T-helper 1 cell treated with Interleukin-12 subunit alpha and Interleukin-12 subunit beta and Interleukin-4 antibody, amounts not matched to agents 30 μg/mL and 1 μg/mL, for 36 hours (primary cell): ENCODE measurements at regions not wholly inside any gene's neighbourhood (a gene's known extent, or its start where the extent isn't known, plus 50 kb on each side); places are given as distances from the start of the nearest gene placed in this dataset.
"Not testable (repeated sequence)": the region's sequence is repeated elsewhere in the genome, so short reads cannot be mapped to it uniquely, and the experiment has no call there.

ENCODE experiments used
- H3K27ac Mint-ChIP-seq: one replicate; pipeline ENCODE4 v1.8.0; 2021; ENCODE audit warnings: mild to moderate bottlenecking, mixed read lengths
- H3K27me3 Mint-ChIP-seq: one replicate; pipeline ENCODE4 v1.8.0; 2021; ENCODE audit warnings: low read depth, mixed read lengths
- H3K36me3 Mint-ChIP-seq: one replicate; pipeline ENCODE4 v1.8.0; 2021; ENCODE audit warnings: low read depth, mixed read lengths
- H3K4me1 Mint-ChIP-seq: one replicate; pipeline ENCODE4 v1.8.0; 2021; ENCODE audit warnings: low read depth, mixed read lengths
- H3K4me3 Mint-ChIP-seq: one replicate; pipeline ENCODE4 v1.8.0; 2021; ENCODE audit warnings: mild to moderate bottlenecking, moderate library complexity, mixed read lengths
- H3K9me3 Mint-ChIP-seq: one replicate; pipeline ENCODE4 v1.8.0; 2021; ENCODE audit warnings: mixed read lengths

DNA sequence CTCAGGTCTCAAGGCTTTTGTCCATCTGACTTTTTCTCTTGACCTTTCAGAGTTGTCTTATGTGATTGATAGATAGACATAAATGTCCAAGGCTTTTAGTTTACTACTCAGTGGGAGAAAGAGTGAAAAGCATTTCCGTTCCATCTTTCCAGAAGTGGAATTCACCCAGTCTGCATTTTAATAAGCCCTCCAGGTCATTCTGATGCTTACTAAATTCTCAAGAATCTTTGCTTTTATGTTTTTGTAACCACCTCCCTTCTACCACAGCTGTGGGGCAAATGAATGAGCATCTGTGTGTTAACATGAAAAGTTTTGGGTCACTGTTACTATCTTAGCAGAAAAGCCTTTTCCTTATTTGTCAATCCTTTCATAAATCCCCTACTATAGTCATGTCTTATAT, 251.4 kb downstream of the LRIG3 start:
- Mint-ChIP-seq H3K4me1 (no peaks in the 10 kb centered on the region), H3K27ac (no peak overlapping the region), H3K36me3 (no peaks in the 10 kb centered on the region), H3K9me3 (no peaks in the 10 kb centered on the region), H3K4me3 (no peak overlapping the region), H3K27me3 (no peaks in the 10 kb centered on the region)

DNA sequence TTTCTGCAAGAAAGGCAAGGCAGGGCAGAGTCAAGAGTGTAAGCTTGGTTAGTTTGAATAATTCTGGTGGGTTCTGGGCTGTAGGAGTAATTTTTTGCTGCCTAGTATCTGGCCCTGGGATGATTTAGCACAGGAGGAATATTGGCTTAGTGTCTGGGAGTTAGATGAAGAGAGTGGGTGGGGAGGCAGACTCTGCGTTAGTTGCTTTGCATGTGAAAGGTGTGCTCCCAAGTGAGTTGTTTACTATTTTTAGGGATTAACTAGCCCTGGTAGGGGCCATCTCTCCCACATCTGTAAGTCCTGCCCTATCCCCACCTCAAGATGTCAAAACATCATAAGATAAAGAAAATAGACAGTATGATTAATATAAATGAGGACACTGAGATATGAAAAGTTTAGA, 249.7 kb downstream of the LRIG3 start:
- Mint-ChIP-seq H3K9me3 (no peaks in the 10 kb centered on the region), H3K4me3 (no peak overlapping the region), H3K4me1 (no peaks in the 10 kb centered on the region)

DNA sequence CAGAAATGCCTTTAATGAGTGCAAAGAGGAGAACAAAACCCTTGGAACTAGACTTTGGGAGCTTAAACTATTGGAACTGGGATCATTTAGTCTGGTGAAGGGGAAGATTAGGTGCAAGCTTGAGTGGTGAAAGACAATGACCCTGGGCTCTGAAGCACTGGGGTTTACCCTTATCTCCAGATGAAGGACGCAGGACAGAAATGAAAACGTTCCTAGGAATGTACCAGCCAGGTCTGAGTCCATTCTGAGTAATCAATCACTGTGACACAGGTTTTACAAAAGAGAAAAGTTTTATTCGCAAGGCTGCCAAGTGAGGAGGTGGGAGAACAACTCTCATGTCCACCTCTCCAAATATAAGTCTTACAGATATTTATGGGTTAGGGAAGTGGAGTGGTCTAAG, 249.1 kb downstream of the LRIG3 start:
- no peaks in the 10 kb centered on the region for H3K9me3 Mint-ChIP-seq
- H3K27ac Mint-ChIP-seq, result no peak overlapping the region
- no peak overlapping the region for H3K4me3 Mint-ChIP-seq
- H3K36me3 Mint-ChIP-seq, result no peaks in the 10 kb centered on the region
- H3K27me3 Mint-ChIP-seq, result no peaks in the 10 kb centered on the region
- H3K4me1 Mint-ChIP-seq, result no peaks in the 10 kb centered on the region

More for the DNA sequence above, 249.7 kb downstream of the LRIG3 start:
- Mint-ChIP-seq H3K36me3 (no peaks in the 10 kb centered on the region), H3K27me3 (no peaks in the 10 kb centered on the region), H3K27ac (no peak overlapping the region)

DNA sequence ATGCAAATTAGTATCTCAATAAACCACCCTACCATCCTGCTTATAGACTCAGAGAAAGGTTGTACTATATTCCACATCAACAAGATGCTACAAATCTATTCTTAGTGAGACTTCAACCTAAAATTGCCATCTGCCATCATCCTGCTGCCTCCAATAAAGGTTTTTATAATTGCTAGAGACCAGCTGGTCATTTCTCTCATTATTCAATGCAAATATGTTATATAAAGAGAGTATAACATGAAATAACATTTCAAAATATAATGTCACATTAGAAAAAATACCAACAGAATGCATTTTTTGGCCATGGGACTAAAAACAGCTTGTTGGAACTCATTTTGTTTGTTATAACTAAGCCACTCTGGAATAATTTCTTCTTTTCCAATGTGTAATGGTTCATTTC, 247.3 kb downstream of the LRIG3 start:
- H3K27me3 Mint-ChIP-seq, result no peaks in the 10 kb centered on the region

DNA sequence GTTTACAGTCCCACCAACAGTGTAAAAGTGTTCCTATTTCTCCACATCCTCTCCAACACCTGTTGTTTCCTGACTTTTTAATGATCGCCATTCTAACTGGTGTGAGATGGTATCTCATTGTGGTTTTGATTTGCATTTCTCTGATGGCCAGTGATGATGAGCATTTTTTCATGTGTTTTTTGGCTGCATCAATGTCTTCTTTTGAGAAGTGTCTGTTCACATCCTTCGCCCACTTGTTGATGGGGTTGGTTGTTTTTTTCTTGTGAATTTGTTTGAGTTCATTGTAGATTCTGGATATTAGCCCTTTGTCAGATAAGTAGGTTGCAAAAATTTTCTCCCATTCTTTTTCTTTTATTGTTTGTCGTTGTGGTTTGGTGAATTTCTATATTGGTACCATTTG, 242.5 kb downstream of the LRIG3 start:
- not testable (repeated sequence) for H3K4me1 Mint-ChIP-seq, H3K27ac Mint-ChIP-seq, H3K36me3 Mint-ChIP-seq, H3K27me3 Mint-ChIP-seq, H3K4me3 Mint-ChIP-seq
- peaks cover 23% of the 10 kb centered on the region for H3K9me3 Mint-ChIP-seq

More for the DNA sequence above, 247.3 kb downstream of the LRIG3 start:
- H3K4me3 Mint-ChIP-seq, result no peak overlapping the region
- no peak overlapping the region for H3K27ac Mint-ChIP-seq
- no peaks in the 10 kb centered on the region for H3K36me3 Mint-ChIP-seq
- H3K4me1 Mint-ChIP-seq, result no peaks in the 10 kb centered on the region
- H3K9me3 Mint-ChIP-seq, result peaks cover 1% of the 10 kb centered on the region

DNA sequence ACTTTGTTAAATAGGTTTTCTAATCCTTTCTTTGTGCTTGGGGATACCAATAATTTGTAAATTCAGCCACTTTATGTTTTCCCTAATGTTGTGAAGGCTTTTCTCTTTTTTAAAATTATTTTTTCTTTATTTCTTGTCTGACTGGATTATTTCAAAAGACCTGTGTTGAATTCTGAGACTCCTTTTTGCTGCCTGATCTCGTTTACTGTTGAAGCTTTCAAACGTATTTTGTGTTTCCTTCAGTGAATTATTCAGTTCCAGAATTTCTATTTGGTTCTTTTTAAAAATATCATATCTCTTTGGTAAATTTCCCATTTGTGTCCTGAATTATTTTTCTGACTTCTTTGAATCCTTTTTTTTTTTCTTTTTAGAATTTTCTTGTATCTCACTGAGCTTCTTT, 241.6 kb downstream of the LRIG3 start:
- no peaks in the 10 kb centered on the region for H3K27me3 Mint-ChIP-seq
- no peaks in the 10 kb centered on the region for H3K36me3 Mint-ChIP-seq
- no peak overlapping the region for H3K4me3 Mint-ChIP-seq
- no peaks in the 10 kb centered on the region for H3K4me1 Mint-ChIP-seq
- H3K27ac Mint-ChIP-seq, result no peak overlapping the region
- H3K9me3 Mint-ChIP-seq, result peaks cover 23% of the 10 kb centered on the region

DNA sequence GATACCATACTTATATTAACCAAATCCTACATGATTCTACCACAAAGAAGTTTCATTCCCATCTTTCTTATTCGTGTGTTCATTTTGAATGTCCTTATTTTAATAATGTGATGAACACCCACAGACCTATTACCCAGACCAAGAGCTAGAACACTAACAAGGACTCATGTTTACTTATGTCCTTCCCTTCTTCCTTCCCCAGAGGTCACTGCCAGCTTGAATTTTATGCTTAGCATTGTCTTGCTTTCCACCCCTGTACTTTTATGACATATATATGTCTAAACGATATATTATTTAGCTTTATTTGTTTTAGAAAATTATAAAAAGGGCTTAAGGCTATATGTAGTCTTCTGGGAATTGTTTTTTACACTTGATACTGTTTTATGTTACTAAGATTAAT, 238.6 kb downstream of the LRIG3 start:
- Mint-ChIP-seq H3K36me3 (no peaks in the 10 kb centered on the region), H3K9me3 (peaks cover 23% of the 10 kb centered on the region), H3K4me3 (no peak overlapping the region)

DNA sequence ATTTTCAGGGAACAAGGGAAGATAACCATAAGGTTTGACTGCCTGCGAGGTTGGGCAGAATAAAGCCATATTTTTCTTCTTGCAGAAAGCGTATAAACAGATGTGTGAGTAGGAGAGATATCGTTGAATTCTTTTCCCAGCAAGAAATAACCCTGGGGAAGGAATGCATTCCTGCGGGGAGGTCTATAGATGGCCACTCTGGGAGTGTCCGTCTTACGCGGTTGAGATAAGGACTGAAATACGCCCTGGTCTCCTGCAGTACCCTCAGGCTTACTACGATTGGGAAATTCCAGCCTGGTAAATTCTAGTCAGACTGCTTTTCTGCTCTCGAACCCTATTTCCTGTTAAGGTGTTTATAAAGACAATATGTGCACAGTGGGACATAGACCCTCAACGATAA, 225.0 kb downstream of the LRIG3 start:
- Mint-ChIP-seq H3K4me3 (no peak overlapping the region), H3K9me3 (peaks cover 28% of the 10 kb centered on the region), H3K27me3 (no peaks in the 10 kb centered on the region), H3K27ac (no peak overlapping the region), H3K4me1 (no peaks in the 10 kb centered on the region), H3K36me3 (no peaks in the 10 kb centered on the region)

More for the DNA sequence above, 238.6 kb downstream of the LRIG3 start:
- Mint-ChIP-seq H3K4me1 (no peaks in the 10 kb centered on the region), H3K27me3 (no peaks in the 10 kb centered on the region), H3K27ac (no peak overlapping the region)

DNA sequence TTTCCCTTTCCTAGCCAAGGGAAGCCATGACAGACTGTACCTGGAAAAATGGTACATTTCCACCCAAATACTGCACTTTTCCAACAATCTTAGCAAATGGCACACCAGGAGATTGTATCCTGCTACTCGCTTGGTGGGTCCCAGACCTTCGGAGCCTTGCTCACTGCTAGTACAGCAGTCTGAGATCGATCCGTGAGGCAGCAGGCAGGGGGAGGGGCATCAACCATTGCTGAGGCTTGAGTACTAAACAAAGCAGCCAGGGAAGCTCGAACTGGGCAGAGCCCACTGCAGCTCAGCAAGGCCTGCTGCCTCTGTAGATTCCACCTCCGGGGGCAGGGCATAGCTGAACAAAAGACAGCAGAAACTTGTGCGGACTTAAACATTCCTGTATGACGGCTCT, 218.8 kb downstream of the LRIG3 start:
- Mint-ChIP-seq H3K4me1 (no peaks in the 10 kb centered on the region), H3K9me3 (peaks cover 24% of the 10 kb centered on the region)

DNA sequence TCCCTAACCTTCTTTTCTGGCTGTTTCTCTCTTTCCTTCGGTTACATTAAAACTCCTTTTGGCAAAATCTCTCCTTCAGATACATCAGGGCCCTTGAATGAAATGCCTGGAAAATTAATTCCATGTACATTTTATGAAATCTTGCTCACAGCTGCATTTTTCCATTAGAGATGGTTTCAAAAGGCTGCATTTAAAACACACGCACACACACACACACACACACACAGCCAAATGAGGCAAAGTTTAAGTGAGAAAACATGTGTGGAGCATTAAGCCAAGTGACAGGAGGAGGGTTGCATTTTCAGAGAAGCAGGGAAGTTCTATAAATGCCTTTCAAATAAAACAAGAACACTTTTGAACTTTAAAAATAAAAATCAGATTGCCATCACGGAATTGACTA, 216.4 kb downstream of the LRIG3 start:
- H3K36me3 Mint-ChIP-seq, result no peaks in the 10 kb centered on the region
- H3K4me1 Mint-ChIP-seq, result no peaks in the 10 kb centered on the region
- no peak overlapping the region for H3K4me3 Mint-ChIP-seq
- H3K9me3 Mint-ChIP-seq, result peaks cover 28% of the 10 kb centered on the region
- no peak overlapping the region for H3K27ac Mint-ChIP-seq
- H3K27me3 Mint-ChIP-seq, result no peaks in the 10 kb centered on the region

More for the DNA sequence above, 218.8 kb downstream of the LRIG3 start:
- Mint-ChIP-seq H3K36me3 (no peaks in the 10 kb centered on the region), H3K4me3 (no peak overlapping the region), H3K27ac (no peak overlapping the region), H3K27me3 (no peaks in the 10 kb centered on the region)

DNA sequence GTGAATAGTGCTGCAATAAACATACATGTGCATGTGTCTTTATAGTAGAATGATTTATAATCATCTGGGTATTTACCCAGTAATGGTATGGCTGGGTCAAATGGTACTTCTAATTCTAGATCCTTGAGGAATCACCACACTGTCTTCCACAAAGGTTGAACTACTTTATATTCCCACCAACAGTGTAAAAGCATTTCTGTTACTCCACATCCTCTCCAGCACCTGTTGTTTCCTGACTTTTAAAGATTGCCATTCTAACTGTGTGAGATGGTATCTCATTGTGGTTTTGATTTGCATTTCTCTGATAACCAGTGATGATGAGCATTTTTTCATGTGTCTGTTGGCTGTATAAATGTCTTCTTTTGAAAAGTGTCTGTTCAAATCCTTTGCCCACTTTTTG, 215.5 kb downstream of the LRIG3 start:
- peaks cover 31% of the 10 kb centered on the region for H3K9me3 Mint-ChIP-seq
- H3K4me1 Mint-ChIP-seq, H3K4me3 Mint-ChIP-seq, H3K27ac Mint-ChIP-seq, H3K36me3 Mint-ChIP-seq, H3K27me3 Mint-ChIP-seq: not testable (repeated sequence)

DNA sequence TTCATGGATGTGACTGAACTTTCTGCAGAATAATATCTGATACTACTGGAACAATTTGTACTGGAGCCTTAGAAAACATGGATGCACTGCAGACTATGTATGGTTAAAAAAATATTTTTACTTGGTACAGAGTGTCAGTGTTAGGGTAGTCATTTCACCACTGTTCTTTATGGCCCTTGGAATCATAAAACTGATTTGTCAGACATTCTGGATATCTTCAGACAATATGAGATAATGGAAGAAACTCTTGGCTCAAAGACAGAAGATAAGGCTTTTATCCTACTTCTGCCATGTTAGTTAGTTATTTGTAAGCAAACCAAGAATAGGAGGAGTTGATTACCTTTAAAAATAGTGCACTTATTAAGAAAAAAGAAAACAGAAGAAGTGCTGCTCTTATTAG, 209.4 kb downstream of the LRIG3 start:
- no peaks in the 10 kb centered on the region for H3K27me3 Mint-ChIP-seq
- H3K9me3 Mint-ChIP-seq, result peaks cover 22% of the 10 kb centered on the region

DNA sequence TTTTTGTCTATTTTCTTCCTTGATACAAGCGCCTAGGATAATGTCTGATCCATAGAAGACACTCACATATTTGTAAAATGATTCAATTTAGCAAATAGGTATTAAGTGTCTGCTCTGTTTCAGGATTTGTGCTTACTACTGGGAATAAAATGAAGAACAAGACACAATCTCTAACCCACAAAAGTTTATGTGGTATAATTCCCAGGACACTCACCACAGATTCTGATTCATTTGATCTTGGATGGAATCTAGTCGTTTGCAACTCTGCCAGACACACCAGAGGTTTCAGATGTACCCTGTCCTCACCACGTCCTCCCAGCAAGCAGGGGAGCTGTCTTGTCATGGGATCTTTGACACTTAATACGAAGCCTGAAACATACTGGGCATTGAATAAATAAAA, 208.3 kb downstream of the LRIG3 start:
- Mint-ChIP-seq H3K27me3 (no peaks in the 10 kb centered on the region), H3K36me3 (no peaks in the 10 kb centered on the region), H3K4me1 (no peaks in the 10 kb centered on the region), H3K4me3 (no peak overlapping the region), H3K9me3 (peaks cover 21% of the 10 kb centered on the region), H3K27ac (no peak overlapping the region)

More for the DNA sequence above, 209.4 kb downstream of the LRIG3 start:
- Mint-ChIP-seq H3K4me3 (no peak overlapping the region), H3K36me3 (no peaks in the 10 kb centered on the region), H3K27ac (no peak overlapping the region), H3K4me1 (no peaks in the 10 kb centered on the region)

DNA sequence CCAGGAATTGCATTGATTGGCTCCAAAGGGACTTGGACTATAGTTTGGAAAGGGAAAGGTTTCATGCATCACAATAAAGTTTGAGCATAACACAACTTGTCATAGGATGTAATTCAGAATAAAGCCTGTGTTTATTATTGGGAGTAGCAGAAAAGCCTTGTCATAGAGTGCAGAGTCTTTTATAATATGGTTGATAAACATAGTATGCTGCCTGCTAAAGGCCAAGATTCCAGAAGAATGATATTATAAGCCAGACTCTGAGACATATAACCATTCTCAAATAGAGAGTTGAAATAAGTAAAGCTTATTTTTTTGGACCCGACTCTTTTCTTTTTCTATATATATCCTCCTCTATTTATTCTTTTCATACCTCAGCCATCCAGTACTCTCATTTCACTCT, 207.3 kb downstream of the LRIG3 start:
- no peak overlapping the region for H3K27ac Mint-ChIP-seq
- peaks cover 14% of the 10 kb centered on the region for H3K9me3 Mint-ChIP-seq
- H3K36me3 Mint-ChIP-seq, result no peaks in the 10 kb centered on the region
- H3K4me3 Mint-ChIP-seq, result no peak overlapping the region
- no peaks in the 10 kb centered on the region for H3K4me1 Mint-ChIP-seq
- no peaks in the 10 kb centered on the region for H3K27me3 Mint-ChIP-seq

DNA sequence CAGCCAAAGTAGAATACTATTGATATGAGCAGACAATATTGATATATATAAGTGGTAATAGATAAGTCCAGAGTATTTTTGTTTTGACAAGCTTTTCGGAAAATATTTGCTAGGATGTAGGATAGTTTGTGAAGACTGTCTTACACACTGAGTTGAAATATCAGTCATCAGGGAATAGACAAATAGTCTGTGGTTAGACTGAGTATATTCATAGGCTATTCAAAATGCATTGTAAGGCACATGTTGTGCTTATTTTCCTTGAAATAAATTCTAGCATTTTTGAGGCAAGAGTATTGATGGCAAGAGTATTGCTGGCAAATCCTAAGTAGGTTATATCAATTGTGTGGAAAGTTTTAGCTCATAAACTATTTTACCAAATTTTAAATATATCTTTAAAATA, 201.1 kb downstream of the LRIG3 start:
- H3K27ac Mint-ChIP-seq, result no peak overlapping the region
- no peaks in the 10 kb centered on the region for H3K36me3 Mint-ChIP-seq
- no peak overlapping the region for H3K4me3 Mint-ChIP-seq
- no peaks in the 10 kb centered on the region for H3K27me3 Mint-ChIP-seq
- no peaks in the 10 kb centered on the region for H3K4me1 Mint-ChIP-seq
- H3K9me3 Mint-ChIP-seq, result no peaks in the 10 kb centered on the region

DNA sequence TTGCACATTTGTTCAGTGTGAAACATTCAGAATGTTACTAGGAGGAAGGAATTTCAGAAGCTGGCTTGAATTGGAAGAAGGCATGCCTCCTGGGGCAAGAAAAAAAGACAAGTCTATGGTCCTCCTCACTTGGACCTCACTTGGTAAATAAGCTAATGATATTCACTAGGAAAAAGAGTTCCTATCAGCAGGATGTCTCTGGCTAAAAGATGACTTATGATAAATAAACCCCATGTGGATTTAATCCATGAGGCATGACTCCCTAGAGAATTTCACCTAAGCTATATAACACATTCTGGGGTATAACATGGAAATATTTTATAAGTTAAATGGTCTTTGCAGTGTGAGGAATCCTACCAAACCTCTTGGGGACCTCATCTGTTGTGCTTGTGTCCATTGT, 199.9 kb downstream of the LRIG3 start:
- Mint-ChIP-seq H3K36me3 (no peaks in the 10 kb centered on the region), H3K27me3 (no peaks in the 10 kb centered on the region), H3K9me3 (no peaks in the 10 kb centered on the region), H3K4me1 (no peaks in the 10 kb centered on the region), H3K4me3 (no peak overlapping the region), H3K27ac (no peak overlapping the region)
